ENCODE measurements at regions not wholly inside any gene's neighbourhood (a gene's known extent, or its start where the extent isn't known, plus 50 kb on each side); places are given as distances from the start of the nearest gene placed in this dataset.
"Not testable (repeated sequence)": the region's sequence is repeated elsewhere in the genome, so short reads cannot be mapped to it uniquely, and the experiment has no call there.

- DNase-seq (ENCODE audit: low spot score) = no peak
Measured at GRCh38 chr10:64576497-64576896, 1055.3 kb downstream of the REEP3 start.

GRCh38 chr10:64578757-64579156, 1057.6 kb downstream of the REEP3 start:
- DNase-seq (ENCODE audit: low spot score) = not testable (repeated sequence)

GRCh38 chr10:64586934-64587503, 1065.8 kb downstream of the REEP3 start:
- no peak for DNase-seq (ENCODE audit: low spot score)

GRCh38 chr10:64594072-64594471, 1072.9 kb downstream of the REEP3 start:
- no peak for DNase-seq (ENCODE audit: low spot score)

GRCh38 chr10:64598600-64598999, 1077.4 kb downstream of the REEP3 start:
- DNase-seq (ENCODE audit: low spot score) = no peak

- no peak for DNase-seq (ENCODE audit: low spot score)
Measured at GRCh38 chr10:64601298-64601697, 1080.1 kb downstream of the REEP3 start.

- no peak for DNase-seq (ENCODE audit: low spot score)
Measured at GRCh38 chr10:64617085-64617484, 1095.9 kb downstream of the REEP3 start.

- DNase-seq (ENCODE audit: low spot score) = no peak
Measured at GRCh38 chr10:64619102-64619501, 1097.9 kb downstream of the REEP3 start.

GRCh38 chr10:64626924-64627323, 1105.7 kb downstream of the REEP3 start:
- no peak for DNase-seq (ENCODE audit: low spot score)

- no peak for DNase-seq (ENCODE audit: low spot score)
Measured at GRCh38 chr10:64630534-64630933, 1109.3 kb downstream of the REEP3 start.

- no peak for DNase-seq (ENCODE audit: low spot score)
Measured at GRCh38 chr10:64635906-64636305, 1114.7 kb downstream of the REEP3 start.

GRCh38 chr10:64636461-64636860, 1115.3 kb downstream of the REEP3 start:
- no peak for DNase-seq (ENCODE audit: low spot score)

GRCh38 chr10:64637939-64638338, 1116.7 kb downstream of the REEP3 start:
- no peak for DNase-seq (ENCODE audit: low spot score)

GRCh38 chr10:64648915-64649314, 1127.7 kb downstream of the REEP3 start:
- DNase-seq (ENCODE audit: low spot score) = no peak

- DNase-seq (ENCODE audit: low spot score) = no peak
Measured at GRCh38 chr10:64658528-64658927, 1137.3 kb downstream of the REEP3 start.

- no peak for DNase-seq (ENCODE audit: low spot score)
Measured at GRCh38 chr10:64659311-64659710, 1138.1 kb downstream of the REEP3 start.

- DNase-seq (ENCODE audit: low spot score) = no peak
Measured at GRCh38 chr10:64682043-64682442, 1160.8 kb downstream of the REEP3 start.

- DNase-seq (ENCODE audit: low spot score) = no peak
Measured at GRCh38 chr10:64690194-64690593, 1169.0 kb downstream of the REEP3 start.

GRCh38 chr10:64699244-64699643, 1178.0 kb downstream of the REEP3 start:
- DNase-seq (ENCODE audit: low spot score) = no peak

GRCh38 chr10:64702086-64702485, 1180.9 kb downstream of the REEP3 start:
- DNase-seq (ENCODE audit: low spot score) = not testable (repeated sequence)

- no peak for DNase-seq (ENCODE audit: low spot score)
Measured at GRCh38 chr10:64708884-64709681, 1187.9 kb downstream of the REEP3 start.

GRCh38 chr10:64726466-64726865, 1205.3 kb downstream of the REEP3 start:
- DNase-seq (ENCODE audit: low spot score) = no peak

- DNase-seq (ENCODE audit: low spot score) = no peak
Measured at GRCh38 chr10:64731016-64731415, 1209.8 kb downstream of the REEP3 start.
